HepG2 (cell line): ENCODE measurements at regions not wholly inside any gene's neighbourhood (a gene's known extent, or its start where the extent isn't known, plus 50 kb on each side); places are given as distances from the start of the nearest gene placed in this dataset.

Source experiments
- ATAC-seq: fragments of 200-7000 bp; cut with Tn5 transposase; 3 replicates; pipeline ENCODE4 v1.9.1; 2020; ENCODE audit warnings: mild to moderate bottlenecking, moderate library complexity
- BruUV-seq: library from RNA; stranded (reverse); fragments of 400-500 nt; replicated peaks from 2 replicates; lab custom pipeline; 2021; lab: Mats Ljungman, UMichigan
- CTCF ChIA-PET: fragments of 300-600 bp; formaldehyde crosslinking; extraction: SDS; loops from one replicate; lab custom pipeline; 2021; ENCODE audit warnings: low total read pairs, inconsistent platforms, low intra/inter-chr PET ratio; lab: Yijun Ruan, JAX
- POLR2A ChIA-PET: fragments of 350-600 bp; sonication (Branson Sonifier 250); formaldehyde crosslinking; loops from one replicate; lab custom pipeline; 2020; ENCODE audit warnings: antibody characterized with exemption, inconsistent platforms; lab: Yijun Ruan, JAX
- DNase-seq: peaks from one replicate; pipeline ENCODE4 v3.0.0-alpha.2; 2015; ENCODE audit warnings: low spot score
- FAIRE-seq: peaks from 3 replicates; lab custom pipeline; 2011; peaks lifted over from hg19 to GRCh38; lab: Jason Lieb, UNC
- H2AFZ ChIP-seq: one replicate; pipeline ENCODE4 v1.6.1; 2011; ENCODE audit warnings: low read length, inconsistent platforms
- H3K27ac ChIP-seq: fragments of 300-600 bp; 3 replicates; pipeline ENCODE4 v1.8.0; 2011; ENCODE audit warnings: mixed run types, mild to moderate bottlenecking, mixed read lengths, low read length, inconsistent platforms; ENCODE audit not compliant: insufficient read depth; ENCODE audit errors: extremely low read length
- H3K27me3 ChIP-seq, 2 experiments: fragments of 200-600 bp in 1 of 2; 2 replicates in 1 of 2; 3 replicates in 1 of 2; pipeline versions ENCODE4 v1.6.0 to v1.8.0; 2011; ENCODE audit warnings: low read length in 2 of 2, mild to moderate bottlenecking in 2 of 2, moderate library complexity in 2 of 2, inconsistent platforms in 1 of 2; ENCODE audit not compliant: insufficient read depth in 2 of 2, control insufficient read depth in 1 of 2
- H3K36me3 ChIP-seq, 2 experiments: fragments of 200-600 bp in 1 of 2; replicated peaks in 1 of 2; 2 replicates in 1 of 2; 3 replicates in 1 of 2; pipeline versions ENCODE4 v1.5.1 to v1.8.0; 2011; ENCODE audit warnings: low read length in 2 of 2, inconsistent platforms in 1 of 2; ENCODE audit not compliant: insufficient read depth in 2 of 2, control insufficient read depth in 1 of 2
- H3K4me1 ChIP-seq: 2 replicates; pipeline ENCODE4 v1.5.1; 2012; ENCODE audit warnings: low read length, inconsistent platforms; ENCODE audit not compliant: insufficient read depth
- H3K4me2 ChIP-seq: 2 replicates; pipeline ENCODE4 v1.6.0; 2011; ENCODE audit warnings: low read depth, low read length, inconsistent platforms
- H3K4me3 ChIP-seq, 3 experiments: fragments of 200-600 bp in 1 of 3; sonication (generic), shearing (Covaris generic) in 1 of 3; replicated peaks in 1 of 3; 2 replicates each; pipeline ENCODE4 v1.5.1; 2011 to 2016; ENCODE audit warnings: low read length in 3 of 3, inconsistent platforms in 2 of 3, low read depth in 2 of 3, mild to moderate bottlenecking in 2 of 3, control low read depth in 1 of 3, mixed read lengths in 1 of 3; ENCODE audit not compliant: insufficient read depth in 1 of 3
- H3K79me2 ChIP-seq: one replicate; pipeline ENCODE4 v1.6.1; 2011; ENCODE audit warnings: low read length, inconsistent platforms; ENCODE audit not compliant: insufficient read depth
- H3K9ac ChIP-seq: 2 replicates; pipeline ENCODE4 v1.6.0; 2011; ENCODE audit warnings: mild to moderate bottlenecking, low read depth, low read length, inconsistent platforms; ENCODE audit not compliant: insufficient read depth
- H3K9me3 ChIP-seq: 2 replicates; pipeline ENCODE4 v1.5.1; 2012; ENCODE audit warnings: mild to moderate bottlenecking, low read length
- H4K20me1 ChIP-seq: 2 replicates; pipeline ENCODE4 v1.6.0; 2011; ENCODE audit warnings: inconsistent platforms, mild to moderate bottlenecking, low read length, moderate library complexity; ENCODE audit not compliant: insufficient read depth
- FOXK2 ChIP-seq: fragments of 450-650 bp; IDR thresholded peaks from 2 replicates; pipeline ENCODE4 v1.6.1; 2016
- GABPB1 ChIP-seq: IDR thresholded peaks from 2 replicates; pipeline ENCODE4 v1.6.1; 2016; ENCODE audit warnings: mild to moderate bottlenecking, missing genetic modification reagents, moderate library complexity, missing compliant biosample characterization
- MLX ChIP-seq: IDR thresholded peaks from 2 replicates; pipeline ENCODE4 v1.6.1; 2016
- SIN3A ChIP-seq: IDR thresholded peaks from 2 replicates; pipeline ENCODE4 v1.6.1; 2011; ENCODE audit warnings: low read depth, mild to moderate bottlenecking, control low read depth, low read length, borderline replicate concordance
- SKIL ChIP-seq: sonication (generic); formaldehyde crosslinking; IDR thresholded peaks from 2 replicates; pipeline ENCODE4 v1.8.0; 2022; ENCODE audit warnings: missing genetic modification reagents, mild to moderate bottlenecking, moderate library complexity, borderline replicate concordance
- ZBTB10 ChIP-seq: sonication (generic); formaldehyde crosslinking; IDR thresholded peaks from 2 replicates; pipeline ENCODE4 v1.4.0; 2020; ENCODE audit warnings: missing genetic modification reagents, borderline replicate concordance
- ZNF333 ChIP-seq: sonication (generic); formaldehyde crosslinking; IDR thresholded peaks from 2 replicates; pipeline ENCODE4 v1.4.0; 2020; ENCODE audit warnings: mild to moderate bottlenecking, missing genetic modification reagents, borderline replicate concordance
- ZNF501 ChIP-seq: sonication (generic); formaldehyde crosslinking; IDR thresholded peaks from 2 replicates; pipeline ENCODE4 v1.5.1; 2020; ENCODE audit warnings: mild to moderate bottlenecking, moderate library complexity, missing genetic modification reagents
- ZNF646 ChIP-seq: sonication (generic); formaldehyde crosslinking; IDR thresholded peaks from 2 replicates; pipeline ENCODE4 v1.9.0; 2021; ENCODE audit warnings: mild to moderate bottlenecking, missing genetic modification reagents
- ZNF660 ChIP-seq: sonication (generic); formaldehyde crosslinking; IDR thresholded peaks from 2 replicates; pipeline ENCODE4 v1.5.1; 2020; ENCODE audit warnings: mild to moderate bottlenecking, low read depth, missing genetic modification reagents, borderline replicate concordance
- ZNF749 ChIP-seq: sonication (generic); formaldehyde crosslinking; IDR thresholded peaks from 2 replicates; pipeline ENCODE4 v1.8.0; 2022; ENCODE audit warnings: mild to moderate bottlenecking, missing genetic modification reagents, moderate library complexity, borderline replicate concordance
- WGBS: methylation state at CpG from one replicate; pipeline ENCODE4 v1.1.6; 2017; ENCODE audit warnings: low lambda C conversion rate; 5-methylcytosine and 5-hydroxymethylcytosine counted together
- in situ Hi-C: cut with HindIII; loops from 2 replicates; pipeline ENCODE4 v1.10.0; 2017; ENCODE audit warnings: low pct_unique_long_range_greater_than_20kb; ENCODE audit not compliant: extremely low pct_ligation_motif_present
- intact Hi-C: fragments of 100-400 bp; cut with micrococcal nuclease; formaldehyde crosslinking; loops from one replicate; pipeline ENCODE4 v1.10.0; 2022; ENCODE audit not compliant: unreplicated experiment

GRCh38 chr2:150702791-150703190, 215.3 kb upstream of the RND3 start:
- Histone ChIP-seq H3K79me2 (no peaks in the 10 kb centered on the region), H3K27ac (no peak overlapping the region), H3K4me3 (no peak overlapping the region), H2AFZ (no peak overlapping the region), H4K20me1 (no peaks in the 10 kb centered on the region), H3K4me2 (no peak overlapping the region), H3K4me1 (no peaks in the 10 kb centered on the region), H3K9ac (no peak overlapping the region), H3K36me3 (no peaks in the 10 kb centered on the region), H3K9me3 (no peaks in the 10 kb centered on the region), H3K27me3 (no peaks in the 10 kb centered on the region)
- intact Hi-C loops (no loop called here), in situ Hi-C loops (no loop called here)
- FAIRE-seq (no peak), ATAC-seq (no peak), DNase-seq (no peak)
- no TSS peak for BruUV-seq
- POLR2A ChIA-PET = no interaction called here
- 9% methylated on average over 2 of the region's 2 CpGs for WGBS
- CTCF ChIA-PET = no interaction called here
- TF ChIP-seq MLX (CRISPR knock-in tag) (no peak), ZNF501 (no peak), SKIL (no peak), GABPB1 (CRISPR knock-in tag) (no peak), FOXK2 (no peak), ZBTB10 (CRISPR knock-in tag) (no peak), ZNF660 (CRISPR knock-in tag) (no peak), ZNF646 (CRISPR knock-in tag) (no peak), SIN3A (no peak), ZNF333 (CRISPR knock-in tag) (no peak), ZNF749 (CRISPR knock-in tag) (no peak)
